GM12872 (cell line): ENCODE measurements at regions not wholly inside any gene's neighbourhood (a gene's known extent, or its start where the extent isn't known, plus 50 kb on each side); places are given as distances from the start of the nearest gene placed in this dataset.

Source experiments
- TF ChIP-seq, protein P1 (sequence below): IDR thresholded peaks from 3 replicates; pipeline ENCODE4 v1.5.1; 2011; ENCODE audit warnings: low read depth, mild to moderate bottlenecking, low read length, moderate library complexity; ENCODE audit not compliant: insufficient read depth

GRCh38 chr3:103406320-103406850 is 971.6 kb downstream of the ZPLD1 start:
- TF ChIP-seq, protein P1, sequence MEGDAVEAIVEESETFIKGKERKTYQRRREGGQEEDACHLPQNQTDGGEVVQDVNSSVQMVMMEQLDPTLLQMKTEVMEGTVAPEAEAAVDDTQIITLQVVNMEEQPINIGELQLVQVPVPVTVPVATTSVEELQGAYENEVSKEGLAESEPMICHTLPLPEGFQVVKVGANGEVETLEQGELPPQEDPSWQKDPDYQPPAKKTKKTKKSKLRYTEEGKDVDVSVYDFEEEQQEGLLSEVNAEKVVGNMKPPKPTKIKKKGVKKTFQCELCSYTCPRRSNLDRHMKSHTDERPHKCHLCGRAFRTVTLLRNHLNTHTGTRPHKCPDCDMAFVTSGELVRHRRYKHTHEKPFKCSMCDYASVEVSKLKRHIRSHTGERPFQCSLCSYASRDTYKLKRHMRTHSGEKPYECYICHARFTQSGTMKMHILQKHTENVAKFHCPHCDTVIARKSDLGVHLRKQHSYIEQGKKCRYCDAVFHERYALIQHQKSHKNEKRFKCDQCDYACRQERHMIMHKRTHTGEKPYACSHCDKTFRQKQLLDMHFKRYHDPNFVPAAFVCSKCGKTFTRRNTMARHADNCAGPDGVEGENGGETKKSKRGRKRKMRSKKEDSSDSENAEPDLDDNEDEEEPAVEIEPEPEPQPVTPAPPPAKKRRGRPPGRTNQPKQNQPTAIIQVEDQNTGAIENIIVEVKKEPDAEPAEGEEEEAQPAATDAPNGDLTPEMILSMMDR, result no peak

DNA sequence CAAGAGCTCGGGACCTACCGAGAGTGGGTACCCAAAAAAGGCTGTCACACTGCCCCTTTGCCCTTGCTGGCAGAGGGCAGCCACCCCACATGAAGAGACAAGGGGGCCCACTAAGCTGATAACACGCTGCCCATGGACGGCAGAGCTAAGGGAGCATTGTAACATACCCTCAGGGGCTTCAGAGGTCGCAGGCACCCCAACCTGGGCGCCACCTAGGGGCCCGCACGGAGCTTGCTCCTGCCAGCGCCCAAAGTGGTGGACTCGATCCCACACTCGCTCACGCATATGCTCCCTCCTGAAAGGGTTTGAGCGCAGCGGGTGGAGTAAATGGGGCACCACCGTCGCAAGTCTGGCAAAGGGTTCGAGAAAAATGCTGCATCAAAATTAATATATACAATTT is 975.4 kb downstream of the ZPLD1 start:
- TF ChIP-seq, protein P1, result peak; percentile 68

GRCh38 chr3:103421460-103421859 is 986.6 kb downstream of the ZPLD1 start:
- TF ChIP-seq, protein P1, result no peak

GRCh38 chr3:103437883-103438282 is 1003.1 kb downstream of the ZPLD1 start:
- TF ChIP-seq, protein P1, result no peak

GRCh38 chr3:103440539-103441203 is 1005.9 kb downstream of the ZPLD1 start:
- TF ChIP-seq, protein P1, result peak; percentile 38; the same call in 1 of the 3 replicates

DNA sequence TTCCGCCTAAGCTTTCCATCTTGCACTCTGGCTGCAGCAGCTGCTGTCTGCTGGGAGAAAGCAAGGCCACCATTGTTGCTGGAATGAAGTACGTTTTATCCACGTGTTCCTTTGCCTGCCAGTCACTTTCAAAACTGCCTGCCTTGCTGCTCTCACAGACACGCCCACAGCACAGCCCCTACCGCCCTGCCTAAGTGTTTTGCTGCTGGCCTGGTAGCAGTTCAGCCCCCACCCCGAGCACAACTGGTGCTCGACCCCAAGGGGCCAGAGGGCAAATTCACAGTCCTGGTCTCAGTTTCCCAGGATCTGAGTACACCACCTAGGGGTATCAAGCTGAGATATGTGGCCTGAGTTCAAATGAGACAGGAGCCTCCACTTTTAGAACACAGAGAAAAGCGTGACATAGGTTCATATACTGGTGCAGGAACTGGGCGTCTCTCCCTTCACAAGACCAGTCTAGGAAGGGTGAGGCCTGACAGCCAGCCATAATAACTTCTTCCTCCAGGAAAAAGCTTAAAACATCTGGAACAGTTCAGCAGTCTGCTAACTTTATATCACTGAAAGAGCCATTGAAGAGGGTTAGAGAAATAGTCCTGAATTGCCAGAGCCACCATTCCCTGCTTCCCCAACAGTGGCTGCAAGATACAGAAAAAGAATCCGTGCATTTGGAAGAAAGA is 1012.3 kb downstream of the ZPLD1 start:
- TF ChIP-seq, protein P1, result no peak

DNA sequence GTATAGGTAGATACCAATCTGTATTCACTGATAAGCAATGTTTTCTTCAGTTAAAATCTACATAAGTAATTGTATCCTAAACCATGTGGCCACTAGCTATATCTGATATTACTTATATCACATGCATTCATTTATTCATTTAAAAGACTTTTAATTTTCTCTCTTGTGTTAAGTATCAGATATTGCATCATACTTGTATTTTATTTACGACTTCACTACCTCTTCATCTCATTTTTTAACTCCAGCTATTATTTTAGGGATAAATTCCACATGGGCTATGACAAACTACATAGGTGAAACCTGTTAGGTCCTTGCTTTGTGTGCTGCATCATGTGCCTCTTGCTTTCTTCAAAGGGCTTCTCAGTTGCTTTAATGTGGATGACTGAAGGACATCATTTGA is 1018.3 kb downstream of the ZPLD1 start:
- TF ChIP-seq, protein P1, result no peak
